ENCODE measurements at regions not wholly inside any gene's neighbourhood (a gene's known extent, or its start where the extent isn't known, plus 50 kb on each side); places are given as distances from the start of the nearest gene placed in this dataset.

DNA sequence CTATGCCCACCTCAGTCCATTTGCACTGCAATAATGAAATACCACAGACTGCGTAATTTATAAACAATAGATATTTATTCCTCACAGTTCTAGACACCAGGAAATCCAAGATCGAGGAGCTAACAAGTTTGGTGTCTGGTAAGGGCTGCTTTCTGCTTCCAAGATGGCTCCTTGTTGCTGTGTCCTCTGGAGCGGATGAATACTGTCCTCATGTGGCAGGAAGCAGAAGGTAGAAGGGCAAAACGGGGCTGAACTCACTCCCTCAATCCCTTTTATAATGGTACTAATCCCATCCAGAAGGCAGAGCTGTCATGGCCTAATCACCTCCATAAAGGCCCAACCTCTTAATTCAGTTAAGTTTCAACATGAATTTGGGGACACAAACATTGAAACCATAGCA lies 75.3 kb downstream of the P2RY1 start:
- H3K9ac ChIP-seq (ENCODE audit: control insufficient read depth, insufficient read depth, low read length), result no peak overlapping the region
- intact Hi-C loops (cut with micrococcal nuclease; ENCODE audit: unreplicated experiment) (no loop called here), in situ Hi-C loops (cut with MboI) (no loop called here)
- H2AFZ ChIP-seq (ENCODE audit: control insufficient read depth, low read depth, low read length), result no peak overlapping the region; the same call in 1 of the 2 replicates
- no peak overlapping the region for H3K4me2 ChIP-seq (ENCODE audit: control insufficient read depth, insufficient read depth)
- no peaks in the 10 kb centered on the region for H3K36me3 ChIP-seq (ENCODE audit: control insufficient read depth in 2 of 2, insufficient read depth in 2 of 2, low read length in 1 of 2)
- 20% methylated on average over 4 of the region's 4 CpGs for WGBS (ENCODE audit: insufficient coverage, insufficient replicate concordance, low lambda C conversion rate, missing lambda C conversion rate)
- H3K27ac ChIP-seq (ENCODE audit: control insufficient read depth, insufficient read depth), result no peak overlapping the region
- POLR2A ChIA-PET, result no interaction called here
- SMC1A ChIA-PET (ENCODE audit: uncharacterized antibody, unreplicated experiment), result no interaction called here
- ATAC-seq (peak; percentile 24; the same call in 1 of the 3 replicates), FAIRE-seq (no peak), DNase-seq (ENCODE audit: low read depth, low spot score) (no peak)
- H3K4me3 ChIP-seq, result no peak overlapping the region
- CTCF ChIA-PET, result no interaction called here
- no peaks in the 10 kb centered on the region for H4K20me1 ChIP-seq (ENCODE audit: control insufficient read depth, insufficient read depth)
- BruUV-seq (replicated peaks), result no TSS peak
- H3K79me2 ChIP-seq (ENCODE audit: control insufficient read depth, insufficient read depth, low read length), result no peaks in the 10 kb centered on the region
- RAD21 ChIA-PET (ENCODE audit: unreplicated experiment), result no interaction called here
- no peaks in the 10 kb centered on the region; a peak in 1 of 4 replicates for H3K27me3 ChIP-seq (replicated peaks in 1 of 2; ENCODE audit: control insufficient read depth in 2 of 2, insufficient read depth in 2 of 2, low read length in 1 of 2)
- no peaks in the 10 kb centered on the region for H3K4me1 ChIP-seq (ENCODE audit: control insufficient read depth, insufficient read depth, low read length)
- no peaks in the 10 kb centered on the region; the same call in 2 of the 3 replicates for H3K9me3 ChIP-seq (replicated peaks; ENCODE audit: control insufficient read depth, insufficient read depth, low read length)
- no peak for TF ChIP-seq ZNF274 (IDR thresholded peaks at IDR 0.05; ENCODE audit: insufficient read depth, insufficient read length)
- TF ChIP-seq MYB (IDR thresholded peaks at IDR 0.05; ENCODE audit: borderline replicate concordance, low read depth, low read length), result no peak
- TF ChIP-seq, protein P1, sequence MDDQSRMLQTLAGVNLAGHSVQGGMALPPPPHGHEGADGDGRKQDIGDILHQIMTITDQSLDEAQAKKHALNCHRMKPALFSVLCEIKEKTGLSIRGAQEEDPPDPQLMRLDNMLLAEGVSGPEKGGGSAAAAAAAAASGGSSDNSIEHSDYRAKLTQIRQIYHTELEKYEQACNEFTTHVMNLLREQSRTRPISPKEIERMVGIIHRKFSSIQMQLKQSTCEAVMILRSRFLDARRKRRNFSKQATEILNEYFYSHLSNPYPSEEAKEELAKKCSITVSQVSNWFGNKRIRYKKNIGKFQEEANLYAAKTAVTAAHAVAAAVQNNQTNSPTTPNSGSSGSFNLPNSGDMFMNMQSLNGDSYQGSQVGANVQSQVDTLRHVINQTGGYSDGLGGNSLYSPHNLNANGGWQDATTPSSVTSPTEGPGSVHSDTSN (IDR thresholded peaks at IDR 0.05; ENCODE audit: insufficient replicate concordance, low read depth, low read length), result no peak
- TF ChIP-seq, protein P2, sequence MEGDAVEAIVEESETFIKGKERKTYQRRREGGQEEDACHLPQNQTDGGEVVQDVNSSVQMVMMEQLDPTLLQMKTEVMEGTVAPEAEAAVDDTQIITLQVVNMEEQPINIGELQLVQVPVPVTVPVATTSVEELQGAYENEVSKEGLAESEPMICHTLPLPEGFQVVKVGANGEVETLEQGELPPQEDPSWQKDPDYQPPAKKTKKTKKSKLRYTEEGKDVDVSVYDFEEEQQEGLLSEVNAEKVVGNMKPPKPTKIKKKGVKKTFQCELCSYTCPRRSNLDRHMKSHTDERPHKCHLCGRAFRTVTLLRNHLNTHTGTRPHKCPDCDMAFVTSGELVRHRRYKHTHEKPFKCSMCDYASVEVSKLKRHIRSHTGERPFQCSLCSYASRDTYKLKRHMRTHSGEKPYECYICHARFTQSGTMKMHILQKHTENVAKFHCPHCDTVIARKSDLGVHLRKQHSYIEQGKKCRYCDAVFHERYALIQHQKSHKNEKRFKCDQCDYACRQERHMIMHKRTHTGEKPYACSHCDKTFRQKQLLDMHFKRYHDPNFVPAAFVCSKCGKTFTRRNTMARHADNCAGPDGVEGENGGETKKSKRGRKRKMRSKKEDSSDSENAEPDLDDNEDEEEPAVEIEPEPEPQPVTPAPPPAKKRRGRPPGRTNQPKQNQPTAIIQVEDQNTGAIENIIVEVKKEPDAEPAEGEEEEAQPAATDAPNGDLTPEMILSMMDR (IDR thresholded peaks at IDR 0.05 in 2 of 3, conservative IDR thresholded peaks at IDR 0.05 in 1 of 3; ENCODE audit: control insufficient read depth in 2 of 3, extremely low read depth in 1 of 3, insufficient read depth in 1 of 3, low read depth in 3 of 3, low read length in 3 of 3), result peak; percentile 6 to 15 (median 7); a peak in 3 of 6 replicates
- no peak for TF ChIP-seq SIX5 (IDR thresholded peaks at IDR 0.05; ENCODE audit: low read depth, low read length, severe bottlenecking)
- no peak for TF ChIP-seq NR2C2 (IDR thresholded peaks at IDR 0.05; ENCODE audit: borderline replicate concordance, control insufficient read depth, insufficient read length, low read depth)
- TF ChIP-seq SRF (IDR thresholded peaks at IDR 0.05; ENCODE audit: low read depth in 2 of 2, low read length in 2 of 2), result no peak
- TF ChIP-seq CBFB (IDR thresholded peaks at IDR 0.05; ENCODE audit: low read depth), result no peak
- TF ChIP-seq, protein P3, sequence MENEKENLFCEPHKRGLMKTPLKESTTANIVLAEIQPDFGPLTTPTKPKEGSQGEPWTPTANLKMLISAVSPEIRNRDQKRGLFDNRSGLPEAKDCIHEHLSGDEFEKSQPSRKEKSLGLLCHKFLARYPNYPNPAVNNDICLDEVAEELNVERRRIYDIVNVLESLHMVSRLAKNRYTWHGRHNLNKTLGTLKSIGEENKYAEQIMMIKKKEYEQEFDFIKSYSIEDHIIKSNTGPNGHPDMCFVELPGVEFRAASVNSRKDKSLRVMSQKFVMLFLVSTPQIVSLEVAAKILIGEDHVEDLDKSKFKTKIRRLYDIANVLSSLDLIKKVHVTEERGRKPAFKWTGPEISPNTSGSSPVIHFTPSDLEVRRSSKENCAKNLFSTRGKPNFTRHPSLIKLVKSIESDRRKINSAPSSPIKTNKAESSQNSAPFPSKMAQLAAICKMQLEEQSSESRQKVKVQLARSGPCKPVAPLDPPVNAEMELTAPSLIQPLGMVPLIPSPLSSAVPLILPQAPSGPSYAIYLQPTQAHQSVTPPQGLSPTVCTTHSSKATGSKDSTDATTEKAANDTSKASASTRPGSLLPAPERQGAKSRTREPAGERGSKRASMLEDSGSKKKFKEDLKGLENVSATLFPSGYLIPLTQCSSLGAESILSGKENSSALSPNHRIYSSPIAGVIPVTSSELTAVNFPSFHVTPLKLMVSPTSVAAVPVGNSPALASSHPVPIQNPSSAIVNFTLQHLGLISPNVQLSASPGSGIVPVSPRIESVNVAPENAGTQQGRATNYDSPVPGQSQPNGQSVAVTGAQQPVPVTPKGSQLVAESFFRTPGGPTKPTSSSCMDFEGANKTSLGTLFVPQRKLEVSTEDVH (IDR thresholded peaks at IDR 0.05; ENCODE audit: low read depth, partially characterized antibody), result no peak
- peak; percentile 79 for TF ChIP-seq YY1 (IDR thresholded peaks at IDR 0.05; ENCODE audit: low read depth, low read length)
- no peak for TF ChIP-seq ASH2L (IDR thresholded peaks at IDR 0.05; ENCODE audit: borderline replicate concordance, low read depth)
- TF ChIP-seq STAT1 (conservative IDR thresholded peaks at IDR 0.05), result no peak
- TF ChIP-seq, protein P4, sequence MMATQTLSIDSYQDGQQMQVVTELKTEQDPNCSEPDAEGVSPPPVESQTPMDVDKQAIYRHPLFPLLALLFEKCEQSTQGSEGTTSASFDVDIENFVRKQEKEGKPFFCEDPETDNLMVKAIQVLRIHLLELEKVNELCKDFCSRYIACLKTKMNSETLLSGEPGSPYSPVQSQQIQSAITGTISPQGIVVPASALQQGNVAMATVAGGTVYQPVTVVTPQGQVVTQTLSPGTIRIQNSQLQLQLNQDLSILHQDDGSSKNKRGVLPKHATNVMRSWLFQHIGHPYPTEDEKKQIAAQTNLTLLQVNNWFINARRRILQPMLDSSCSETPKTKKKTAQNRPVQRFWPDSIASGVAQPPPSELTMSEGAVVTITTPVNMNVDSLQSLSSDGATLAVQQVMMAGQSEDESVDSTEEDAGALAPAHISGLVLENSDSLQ (IDR thresholded peaks at IDR 0.05), result no peak
- TF ChIP-seq EGR1 (IDR thresholded peaks at IDR 0.05; ENCODE audit: borderline replicate concordance in 1 of 2, low read depth in 2 of 2, low read length in 2 of 2), result no peak
- no peak for TF ChIP-seq NFYB (IDR thresholded peaks at IDR 0.05; ENCODE audit: insufficient read depth, low read depth, low read length)
- TF ChIP-seq RAD21 (IDR thresholded peaks at IDR 0.05; ENCODE audit: insufficient read depth, low read depth, low read length), result peak; percentile 58
- TF ChIP-seq, protein P5, sequence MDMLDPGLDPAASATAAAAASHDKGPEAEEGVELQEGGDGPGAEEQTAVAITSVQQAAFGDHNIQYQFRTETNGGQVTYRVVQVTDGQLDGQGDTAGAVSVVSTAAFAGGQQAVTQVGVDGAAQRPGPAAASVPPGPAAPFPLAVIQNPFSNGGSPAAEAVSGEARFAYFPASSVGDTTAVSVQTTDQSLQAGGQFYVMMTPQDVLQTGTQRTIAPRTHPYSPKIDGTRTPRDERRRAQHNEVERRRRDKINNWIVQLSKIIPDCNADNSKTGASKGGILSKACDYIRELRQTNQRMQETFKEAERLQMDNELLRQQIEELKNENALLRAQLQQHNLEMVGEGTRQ (IDR thresholded peaks at IDR 0.05; ENCODE audit: borderline replicate concordance, low read depth, low read length), result no peak

Measured in GM12878 (cell line).